WTC11 (cell line): ENCODE measurements at regions not wholly inside any gene's neighbourhood (a gene's known extent, or its start where the extent isn't known, plus 50 kb on each side); places are given as distances from the start of the nearest gene placed in this dataset.

Source experiments
- CREM ChIP-seq: sonication (generic); formaldehyde crosslinking; IDR thresholded peaks from 2 replicates; pipeline ENCODE4 v1.8.1; 2022; ENCODE audit warnings: mild to moderate bottlenecking, missing genetic modification reagents, moderate library complexity
- ETV6 ChIP-seq: sonication (generic); formaldehyde crosslinking; IDR thresholded peaks from 2 replicates; pipeline ENCODE4 v1.8.1; 2022; ENCODE audit warnings: mild to moderate bottlenecking, missing genetic modification reagents
- FOXJ3 ChIP-seq: sonication (generic); formaldehyde crosslinking; IDR thresholded peaks from 2 replicates; pipeline ENCODE4 v1.9.0; 2021; ENCODE audit warnings: missing genetic modification reagents, mild to moderate bottlenecking, borderline replicate concordance
- KAT7 ChIP-seq: sonication (generic); formaldehyde crosslinking; IDR thresholded peaks from 2 replicates; pipeline ENCODE4 v1.8.1; 2023; ENCODE audit warnings: missing genetic modification reagents, mild to moderate bottlenecking, borderline replicate concordance
- MLX ChIP-seq: sonication (generic); formaldehyde crosslinking; IDR thresholded peaks from 2 replicates; pipeline ENCODE4 v1.8.1; 2023; ENCODE audit warnings: mild to moderate bottlenecking, missing genetic modification reagents, moderate library complexity
- SP1 ChIP-seq: sonication (generic); formaldehyde crosslinking; conservative IDR thresholded peaks from 2 replicates; pipeline ENCODE4 v1.8.1; 2022; ENCODE audit warnings: missing genetic modification reagents
- ZNF232 ChIP-seq: sonication (generic); formaldehyde crosslinking; IDR thresholded peaks from 2 replicates; pipeline ENCODE4 v1.8.0; 2022; ENCODE audit warnings: mild to moderate bottlenecking, missing genetic modification reagents
- ZSCAN18 ChIP-seq: fragments of 250-450 bp; sonication (Bioruptor Pico); IDR thresholded peaks from 2 replicates; pipeline ENCODE4 v2.1.2; 2022; ENCODE audit warnings: mild to moderate bottlenecking, moderate library complexity
- TF ChIP-seq, protein P1 (sequence below): fragments of 200-600 bp; IDR thresholded peaks from 2 replicates; pipeline ENCODE4 v1.8.0; 2022; ENCODE audit warnings: antibody characterized with exemption
- TF ChIP-seq, protein P2 (sequence below): sonication (generic); formaldehyde crosslinking; IDR thresholded peaks from 2 replicates; pipeline ENCODE4 v1.8.1; 2022; ENCODE audit warnings: mild to moderate bottlenecking, missing genetic modification reagents, moderate library complexity, borderline replicate concordance

DNA sequence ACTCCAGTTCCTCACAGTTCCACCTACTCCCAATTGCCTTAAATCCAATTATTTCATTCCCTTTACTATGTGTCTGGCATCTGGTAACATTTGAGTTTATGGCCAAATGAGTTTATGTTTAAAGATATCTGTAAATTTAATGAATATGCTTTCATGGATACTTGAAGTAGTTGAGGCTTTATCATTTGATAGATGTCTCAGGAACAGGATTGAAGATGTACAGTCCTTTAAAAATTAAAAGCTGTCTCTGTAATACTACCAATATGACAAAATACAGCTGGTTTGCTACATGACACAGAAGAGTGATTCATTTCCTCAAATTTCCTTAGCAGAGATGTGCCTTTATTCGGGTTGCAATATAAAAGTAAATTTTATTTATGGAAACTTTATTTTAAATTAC, 2326.0 kb upstream of the ACO1 start:
- TF ChIP-seq, protein P1, sequence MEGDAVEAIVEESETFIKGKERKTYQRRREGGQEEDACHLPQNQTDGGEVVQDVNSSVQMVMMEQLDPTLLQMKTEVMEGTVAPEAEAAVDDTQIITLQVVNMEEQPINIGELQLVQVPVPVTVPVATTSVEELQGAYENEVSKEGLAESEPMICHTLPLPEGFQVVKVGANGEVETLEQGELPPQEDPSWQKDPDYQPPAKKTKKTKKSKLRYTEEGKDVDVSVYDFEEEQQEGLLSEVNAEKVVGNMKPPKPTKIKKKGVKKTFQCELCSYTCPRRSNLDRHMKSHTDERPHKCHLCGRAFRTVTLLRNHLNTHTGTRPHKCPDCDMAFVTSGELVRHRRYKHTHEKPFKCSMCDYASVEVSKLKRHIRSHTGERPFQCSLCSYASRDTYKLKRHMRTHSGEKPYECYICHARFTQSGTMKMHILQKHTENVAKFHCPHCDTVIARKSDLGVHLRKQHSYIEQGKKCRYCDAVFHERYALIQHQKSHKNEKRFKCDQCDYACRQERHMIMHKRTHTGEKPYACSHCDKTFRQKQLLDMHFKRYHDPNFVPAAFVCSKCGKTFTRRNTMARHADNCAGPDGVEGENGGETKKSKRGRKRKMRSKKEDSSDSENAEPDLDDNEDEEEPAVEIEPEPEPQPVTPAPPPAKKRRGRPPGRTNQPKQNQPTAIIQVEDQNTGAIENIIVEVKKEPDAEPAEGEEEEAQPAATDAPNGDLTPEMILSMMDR: no peak
- TF ChIP-seq ZNF232 (CRISPR knock-in tag) (no peak), ZSCAN18 (CRISPR knock-in tag) (no peak), SP1 (CRISPR knock-in tag) (no peak), CREM (CRISPR knock-in tag) (no peak), MLX (CRISPR knock-in tag) (no peak), FOXJ3 (no peak), KAT7 (no peak), ETV6 (no peak)
- TF ChIP-seq, protein P2, sequence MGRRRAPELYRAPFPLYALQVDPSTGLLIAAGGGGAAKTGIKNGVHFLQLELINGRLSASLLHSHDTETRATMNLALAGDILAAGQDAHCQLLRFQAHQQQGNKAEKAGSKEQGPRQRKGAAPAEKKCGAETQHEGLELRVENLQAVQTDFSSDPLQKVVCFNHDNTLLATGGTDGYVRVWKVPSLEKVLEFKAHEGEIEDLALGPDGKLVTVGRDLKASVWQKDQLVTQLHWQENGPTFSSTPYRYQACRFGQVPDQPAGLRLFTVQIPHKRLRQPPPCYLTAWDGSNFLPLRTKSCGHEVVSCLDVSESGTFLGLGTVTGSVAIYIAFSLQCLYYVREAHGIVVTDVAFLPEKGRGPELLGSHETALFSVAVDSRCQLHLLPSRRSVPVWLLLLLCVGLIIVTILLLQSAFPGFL (CRISPR knock-in tag): no peak
